ENCODE measurements at regions not wholly inside any gene's neighbourhood (a gene's known extent, or its start where the extent isn't known, plus 50 kb on each side); places are given as distances from the start of the nearest gene placed in this dataset.

DNA sequence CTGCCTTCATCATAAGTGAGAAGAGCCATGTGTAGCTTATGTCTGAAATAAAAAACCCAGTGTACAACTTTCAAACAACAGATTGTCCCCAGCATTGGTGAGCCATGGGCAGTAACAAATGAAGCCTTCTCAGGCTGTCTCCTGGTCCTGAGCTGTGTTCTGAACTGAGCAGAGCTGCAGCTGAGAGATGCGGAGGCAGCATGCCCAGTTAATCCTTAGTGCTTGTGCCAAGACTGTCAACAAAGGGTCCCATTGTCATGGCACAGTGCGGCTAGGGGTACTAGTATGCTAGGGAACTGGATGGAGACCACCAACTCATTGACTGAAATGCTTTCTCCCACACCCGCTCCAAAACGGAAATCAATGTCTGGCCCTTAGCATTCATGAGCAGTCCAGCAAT is 154.3 kb downstream of the RMST start:
- Histone ChIP-seq H3K36me3 (no peaks in the 10 kb centered on the region), H3K4me3 (no peak overlapping the region), H3K4me1 (no peaks in the 10 kb centered on the region), H3K9me3 (no peaks in the 10 kb centered on the region), H3K27me3 (no peaks in the 10 kb centered on the region), H3K27ac (no peak overlapping the region)
- DNase-seq (ENCODE audit: low spot score in 2 of 2), result no peak
- intact Hi-C loops (cut with DNase I; ENCODE audit: low total_unique reads), result no loop called here
- TF ChIP-seq, protein P1, sequence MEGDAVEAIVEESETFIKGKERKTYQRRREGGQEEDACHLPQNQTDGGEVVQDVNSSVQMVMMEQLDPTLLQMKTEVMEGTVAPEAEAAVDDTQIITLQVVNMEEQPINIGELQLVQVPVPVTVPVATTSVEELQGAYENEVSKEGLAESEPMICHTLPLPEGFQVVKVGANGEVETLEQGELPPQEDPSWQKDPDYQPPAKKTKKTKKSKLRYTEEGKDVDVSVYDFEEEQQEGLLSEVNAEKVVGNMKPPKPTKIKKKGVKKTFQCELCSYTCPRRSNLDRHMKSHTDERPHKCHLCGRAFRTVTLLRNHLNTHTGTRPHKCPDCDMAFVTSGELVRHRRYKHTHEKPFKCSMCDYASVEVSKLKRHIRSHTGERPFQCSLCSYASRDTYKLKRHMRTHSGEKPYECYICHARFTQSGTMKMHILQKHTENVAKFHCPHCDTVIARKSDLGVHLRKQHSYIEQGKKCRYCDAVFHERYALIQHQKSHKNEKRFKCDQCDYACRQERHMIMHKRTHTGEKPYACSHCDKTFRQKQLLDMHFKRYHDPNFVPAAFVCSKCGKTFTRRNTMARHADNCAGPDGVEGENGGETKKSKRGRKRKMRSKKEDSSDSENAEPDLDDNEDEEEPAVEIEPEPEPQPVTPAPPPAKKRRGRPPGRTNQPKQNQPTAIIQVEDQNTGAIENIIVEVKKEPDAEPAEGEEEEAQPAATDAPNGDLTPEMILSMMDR (IDR thresholded peaks at IDR 0.05), result no peak
- TF ChIP-seq POLR2AphosphoS5 (IDR thresholded peaks at IDR 0.05) (no peak), POLR2A (IDR thresholded peaks at IDR 0.05) (no peak)

DNA sequence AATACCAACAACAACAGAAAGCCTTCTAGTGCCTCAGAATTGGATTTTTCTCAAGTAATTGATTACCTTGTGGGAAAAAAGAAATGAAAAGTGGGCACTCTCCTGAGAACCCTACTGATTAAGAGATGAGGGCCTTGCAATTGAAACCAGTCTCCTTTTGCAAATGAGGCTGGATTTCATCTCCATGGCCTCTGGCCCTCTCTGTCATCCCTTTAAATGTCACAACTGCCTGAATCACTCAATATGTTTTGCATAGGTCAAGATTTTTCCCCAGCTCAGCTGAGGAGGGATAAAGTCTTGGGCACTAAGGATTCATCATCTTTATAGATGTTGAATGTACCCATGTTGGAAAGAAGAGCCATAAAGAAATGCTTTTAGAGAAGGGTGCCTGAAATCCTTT is 166.4 kb downstream of the RMST start:
- no peak for DNase-seq (ENCODE audit: low spot score in 2 of 2)
- H3K4me3 ChIP-seq, result no peak overlapping the region
- no peak overlapping the region for H3K27ac ChIP-seq
- TF ChIP-seq POLR2AphosphoS5 (IDR thresholded peaks at IDR 0.05) (no peak), POLR2A (IDR thresholded peaks at IDR 0.05) (no peak)
- TF ChIP-seq, protein P1 (IDR thresholded peaks at IDR 0.05), result no peak
- H3K4me1 ChIP-seq, result no peaks in the 10 kb centered on the region
- H3K9me3 ChIP-seq, result no peaks in the 10 kb centered on the region
- no peaks in the 10 kb centered on the region for H3K27me3 ChIP-seq
- intact Hi-C loops (cut with DNase I; ENCODE audit: low total_unique reads), result no loop called here
- H3K36me3 ChIP-seq, result no peaks in the 10 kb centered on the region

DNA sequence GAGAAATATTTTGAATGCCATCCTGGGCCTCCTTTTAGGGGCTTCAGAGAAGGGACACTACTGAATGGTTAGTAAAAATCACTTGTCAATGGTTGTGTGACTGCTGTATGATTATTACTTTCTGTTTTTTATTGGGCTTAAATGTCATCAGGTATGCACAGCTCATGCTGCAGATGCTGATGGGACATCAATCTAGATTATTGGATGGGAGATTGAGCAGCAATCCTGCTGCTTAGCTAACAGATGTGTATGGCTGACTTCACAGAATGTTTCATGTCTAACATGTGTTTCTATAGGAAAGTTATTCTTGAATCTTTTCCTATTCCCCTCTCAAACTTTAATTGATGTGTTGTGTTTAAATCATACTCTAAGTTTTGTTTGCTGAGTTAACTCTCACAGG is 166.8 kb downstream of the RMST start:
- intact Hi-C loops (cut with DNase I; ENCODE audit: low total_unique reads), result no loop called here
- Histone ChIP-seq H3K4me1 (no peaks in the 10 kb centered on the region), H3K27me3 (no peaks in the 10 kb centered on the region), H3K4me3 (no peak overlapping the region), H3K27ac (no peak overlapping the region), H3K36me3 (no peaks in the 10 kb centered on the region), H3K9me3 (no peaks in the 10 kb centered on the region)
- TF ChIP-seq POLR2AphosphoS5 (IDR thresholded peaks at IDR 0.05) (no peak), POLR2A (IDR thresholded peaks at IDR 0.05) (no peak)
- TF ChIP-seq, protein P1 (IDR thresholded peaks at IDR 0.05), result no peak
- no peak for DNase-seq (ENCODE audit: low spot score in 2 of 2)

DNA sequence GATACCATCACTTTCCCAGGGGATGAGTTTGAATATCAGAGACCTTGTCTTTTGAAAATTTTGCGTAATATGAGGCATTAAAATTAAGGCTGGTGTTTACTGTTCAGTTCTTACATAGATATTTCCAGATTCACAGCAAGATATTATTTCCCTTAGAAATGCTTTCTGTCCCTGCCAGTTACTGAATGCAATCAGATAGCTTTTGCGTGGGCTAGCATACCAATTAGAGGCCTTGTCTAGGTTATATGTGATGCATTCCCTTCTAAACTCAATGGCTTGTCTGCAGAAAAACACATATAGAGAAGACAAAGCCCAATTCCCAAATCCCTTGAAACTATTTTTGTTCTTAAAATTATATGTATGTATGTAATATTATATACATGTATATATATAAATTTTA is 167.8 kb downstream of the RMST start:
- no peak overlapping the region for H3K4me3 ChIP-seq
- no peaks in the 10 kb centered on the region for H3K27me3 ChIP-seq
- no peaks in the 10 kb centered on the region for H3K36me3 ChIP-seq
- intact Hi-C loops (cut with DNase I; ENCODE audit: low total_unique reads), result no loop called here
- H3K9me3 ChIP-seq, result no peaks in the 10 kb centered on the region
- H3K4me1 ChIP-seq, result no peaks in the 10 kb centered on the region
- H3K27ac ChIP-seq, result no peak overlapping the region
- no peak for DNase-seq (ENCODE audit: low spot score in 2 of 2)
- TF ChIP-seq, protein P1 (IDR thresholded peaks at IDR 0.05), result no peak
- no peak for TF ChIP-seq POLR2AphosphoS5 (IDR thresholded peaks at IDR 0.05)
- TF ChIP-seq POLR2A (IDR thresholded peaks at IDR 0.05), result no peak

DNA sequence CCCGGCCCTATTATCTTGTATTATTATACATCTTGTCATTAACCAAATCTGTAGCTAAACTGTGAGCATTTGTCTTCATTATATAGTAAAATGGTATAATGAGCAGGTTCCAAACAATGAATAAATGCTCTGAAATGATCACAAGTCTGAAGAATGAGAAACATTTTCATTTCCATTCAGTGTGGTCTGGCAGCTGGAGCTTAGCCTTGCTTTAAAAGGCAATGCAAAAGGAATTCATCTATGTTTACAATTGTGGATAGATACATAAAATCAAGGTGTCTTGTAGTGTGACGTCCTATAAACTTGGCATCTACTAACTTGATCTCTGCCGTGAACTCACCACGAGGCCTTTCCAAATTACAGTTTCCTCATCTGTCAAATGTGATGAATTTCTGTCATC is 168.3 kb downstream of the RMST start:
- no peak overlapping the region for H3K4me3 ChIP-seq
- H3K4me1 ChIP-seq, result no peaks in the 10 kb centered on the region
- intact Hi-C loops (cut with DNase I; ENCODE audit: low total_unique reads), result no loop called here
- TF ChIP-seq POLR2AphosphoS5 (IDR thresholded peaks at IDR 0.05) (no peak), POLR2A (IDR thresholded peaks at IDR 0.05) (no peak)
- TF ChIP-seq, protein P1 (IDR thresholded peaks at IDR 0.05), result no peak
- no peak for DNase-seq (ENCODE audit: low spot score in 2 of 2)
- no peak overlapping the region for H3K27ac ChIP-seq
- H3K9me3 ChIP-seq, result no peaks in the 10 kb centered on the region
- H3K36me3 ChIP-seq, result no peaks in the 10 kb centered on the region
- H3K27me3 ChIP-seq, result no peaks in the 10 kb centered on the region

Data from breast epithelium (tissue), 4 donors.